HUES64 (cell line): ENCODE measurements at regions not wholly inside any gene's neighbourhood (a gene's known extent, or its start where the extent isn't known, plus 50 kb on each side); places are given as distances from the start of the nearest gene placed in this dataset.

Experiments
- H3K27ac ChIP-seq: 2 replicates; pipeline ENCODE4 v1.7.0; 2013; ENCODE audit warnings: low read depth, low read length, inconsistent platforms
- H3K27me3 ChIP-seq: 2 replicates; pipeline ENCODE4 v1.6.1; 2013; ENCODE audit warnings: mild to moderate bottlenecking, low read length; ENCODE audit not compliant: insufficient read depth
- H3K36me3 ChIP-seq: 2 replicates; pipeline ENCODE4 v1.6.1; 2013; ENCODE audit warnings: mild to moderate bottlenecking, low read length; ENCODE audit not compliant: insufficient read depth
- H3K4me1 ChIP-seq: 2 replicates; pipeline ENCODE4 v1.6.1; 2013; ENCODE audit warnings: mild to moderate bottlenecking, low read length, moderate library complexity; ENCODE audit not compliant: insufficient read depth
- H3K4me3 ChIP-seq: 2 replicates; pipeline ENCODE4 v1.5.1; 2013; ENCODE audit warnings: mild to moderate bottlenecking, low read length, moderate library complexity
- H3K9ac ChIP-seq: 2 replicates; pipeline ENCODE4 v1.6.1; 2013; ENCODE audit warnings: mild to moderate bottlenecking, low read depth, low read length
- H3K9me3 ChIP-seq: 2 replicates; pipeline ENCODE4 v1.6.1; 2013; ENCODE audit warnings: low read depth, low read length; ENCODE audit not compliant: insufficient read depth
- WGBS: fragments of 150-250, 120-280 bp; methylation state at CpG from one replicate; pipeline ENCODE4 v1.1.7; 2013; ENCODE audit warnings: missing lambda C conversion rate; 5-methylcytosine and 5-hydroxymethylcytosine counted together

GRCh38 chrX:85454295-85454694, 74.8 kb upstream of the POF1B start:
- Histone ChIP-seq H3K9me3 (no peaks in the 10 kb centered on the region), H3K9ac (no peak overlapping the region), H3K36me3 (no peaks in the 10 kb centered on the region), H3K27ac (no peak overlapping the region), H3K4me3 (no peak overlapping the region), H3K4me1 (no peaks in the 10 kb centered on the region), H3K27me3 (no peaks in the 10 kb centered on the region)

GRCh38 chrX:85444613-85445012, 65.1 kb upstream of the POF1B start:
- H3K9me3 ChIP-seq: no peaks in the 10 kb centered on the region
- no peaks in the 10 kb centered on the region for H3K36me3 ChIP-seq
- H3K4me1 ChIP-seq: no peaks in the 10 kb centered on the region
- no peak overlapping the region for H3K4me3 ChIP-seq
- WGBS: 88% methylated on average over 2 of the region's 2 CpGs
- H3K27me3 ChIP-seq: no peaks in the 10 kb centered on the region
- H3K27ac ChIP-seq: no peak overlapping the region
- H3K9ac ChIP-seq: no peak overlapping the region
